Sigmoid colon (tissue), 6 donors: ENCODE measurements at regions not wholly inside any gene's neighbourhood (a gene's known extent, or its start where the extent isn't known, plus 50 kb on each side); places are given as distances from the start of the nearest gene placed in this dataset.

ENCODE experiments used
- DNase-seq: peaks from one replicate; pipeline ENCODE4 v3.0.0-alpha.2; 2019
- H3K27ac ChIP-seq, 4 donors: fragments of 200-600 bp; sonication (generic); one replicate each; pipeline ENCODE4 v1.5.1; 2016 to 2019; ENCODE audit warnings: mild to moderate bottlenecking in 1 of 4
- H3K27me3 ChIP-seq, 3 donors: fragments of 200-600 bp; sonication (generic); one replicate each; pipeline ENCODE4 v1.5.1; 2019; ENCODE audit warnings: mild to moderate bottlenecking in 1 of 3
- H3K36me3 ChIP-seq, 4 donors: fragments of 200-600 bp; sonication (generic); one replicate each; pipeline ENCODE4 v1.5.1; 2016 to 2019
- H3K4me1 ChIP-seq, 4 donors: fragments of 200-600 bp; sonication (generic); one replicate each; pipeline ENCODE4 v1.5.1; 2017 to 2019
- H3K4me3 ChIP-seq, 4 donors: fragments of 200-600 bp; sonication (generic); one replicate each; pipeline ENCODE4 v1.5.1; 2017 to 2019; ENCODE audit warnings: mild to moderate bottlenecking in 2 of 4, moderate library complexity in 1 of 4
- H3K9me3 ChIP-seq, 4 donors: fragments of 200-600 bp in 3 of 4; sonication (generic) in 3 of 4; one replicate each; pipeline versions ENCODE4 v1.5.1 to v1.6.1; 2013 to 2019
- CTCF ChIP-seq, 4 experiments: fragments of 450-650 bp in 3 of 4; fragments of 200-600 bp in 1 of 4; IDR thresholded peaks; one replicate each; pipeline ENCODE4 v1.5.1; 2016 to 2019; ENCODE audit warnings: antibody characterized with exemption in 4 of 4, mild to moderate bottlenecking in 3 of 4, moderate library complexity in 2 of 4
- EP300 ChIP-seq, 4 donors: sonication (generic); formaldehyde crosslinking; IDR thresholded peaks; one replicate each; pipeline ENCODE4 v1.6.1; 2017; ENCODE audit warnings: antibody characterized with exemption in 4 of 4
- POLR2A ChIP-seq, 2 donors: fragments of 450-650 bp; IDR thresholded peaks; one replicate each; pipeline ENCODE4 v1.6.1; 2016; ENCODE audit warnings: antibody characterized with exemption in 2 of 2, mild to moderate bottlenecking in 2 of 2, moderate library complexity in 2 of 2
- POLR2AphosphoS5 ChIP-seq, 4 donors: sonication (generic); formaldehyde crosslinking; IDR thresholded peaks; one replicate each; pipeline ENCODE4 v1.6.1; 2017; ENCODE audit warnings: antibody characterized with exemption in 4 of 4
- WGBS, 2 donors: extraction: QIAGEN DNeasy Blood & Tissue Kit; methylation state at CpG; one replicate each; pipeline ENCODE4 v1.1.7; 2013; 5-methylcytosine and 5-hydroxymethylcytosine counted together
- intact Hi-C: fragments of 100-400 bp; cut with DNase I; formaldehyde crosslinking; loops from one replicate; pipeline ENCODE4 v1.15.1; 2023
- donor health status: healthy with polysubstance abuse.
- donor health status: healthy.

- Histone ChIP-seq H3K9me3 (peaks cover 0 to 2% (median under 1%) of the 10 kb centered on the region in 4 donors), H3K4me1 (no peaks in the 10 kb centered on the region), H3K27ac (no peak overlapping the region), H3K4me3 (no peak overlapping the region), H3K36me3 (no peaks in the 10 kb centered on the region), H3K27me3 (no peaks in the 10 kb centered on the region)
- 87 to 91% methylated on average over 3 of the region's 3 CpGs for WGBS, 2 donors
- intact Hi-C loops: no loop called here
- TF ChIP-seq EP300 (IDR thresholded peaks at IDR 0.05) (no peak), CTCF (IDR thresholded peaks at IDR 0.05) (no peak), POLR2A (IDR thresholded peaks at IDR 0.05) (no peak), POLR2AphosphoS5 (IDR thresholded peaks at IDR 0.05) (no peak)
- no peak for DNase-seq
These were observed 419.6 kb upstream of the CPEB2 start for GRCh38 chr4:14582677-14583076.

GRCh38 chr4:14583331-14583730 is 418.9 kb upstream of the CPEB2 start:
- DNase-seq: no peak
- Histone ChIP-seq H3K36me3 (no peaks in the 10 kb centered on the region), H3K4me1 (no peaks in the 10 kb centered on the region), H3K4me3 (no peak overlapping the region), H3K27ac (no peak overlapping the region), H3K9me3 (peaks cover 0 to 2% (median under 1%) of the 10 kb centered on the region in 4 donors), H3K27me3 (no peaks in the 10 kb centered on the region)
- TF ChIP-seq POLR2A (IDR thresholded peaks at IDR 0.05) (no peak), CTCF (IDR thresholded peaks at IDR 0.05) (no peak), EP300 (IDR thresholded peaks at IDR 0.05) (no peak), POLR2AphosphoS5 (IDR thresholded peaks at IDR 0.05) (no peak)
- intact Hi-C loops: no loop called here
- 60 to 72% methylated on average over 2 of the region's 2 CpGs for WGBS, 2 donors

- peaks cover 0 to 2% (median 0%) of the 10 kb centered on the region in 4 donors for H3K9me3 ChIP-seq
- no peak overlapping the region for H3K4me3 ChIP-seq
- no peaks in the 10 kb centered on the region for H3K27me3 ChIP-seq
- TF ChIP-seq POLR2AphosphoS5 (IDR thresholded peaks at IDR 0.05): no peak
- no peak for TF ChIP-seq EP300 (IDR thresholded peaks at IDR 0.05)
- no peak for TF ChIP-seq CTCF (IDR thresholded peaks at IDR 0.05)
- no peak for TF ChIP-seq POLR2A (IDR thresholded peaks at IDR 0.05)
- H3K4me1 ChIP-seq: no peaks in the 10 kb centered on the region
- H3K36me3 ChIP-seq: no peaks in the 10 kb centered on the region
- intact Hi-C loops: no loop called here
- 87 to 93% methylated on average over 7 of the region's 7 CpGs for WGBS, 2 donors
- no peak for DNase-seq
- H3K27ac ChIP-seq: no peak overlapping the region
These were observed 418.5 kb upstream of the CPEB2 start for GRCh38 chr4:14583752-14584151.

GRCh38 chr4:14592950-14593349 is 409.3 kb upstream of the CPEB2 start:
- Histone ChIP-seq H3K9me3 (no peaks in the 10 kb centered on the region), H3K27ac (no peak overlapping the region), H3K4me1 (no peaks in the 10 kb centered on the region), H3K4me3 (no peak overlapping the region), H3K36me3 (no peaks in the 10 kb centered on the region), H3K27me3 (no peaks in the 10 kb centered on the region)
- TF ChIP-seq EP300 (IDR thresholded peaks at IDR 0.05): no peak
- no peak for TF ChIP-seq POLR2A (IDR thresholded peaks at IDR 0.05)
- TF ChIP-seq CTCF (IDR thresholded peaks at IDR 0.05): no peak
- no peak for TF ChIP-seq POLR2AphosphoS5 (IDR thresholded peaks at IDR 0.05)
- WGBS, 2 donors: 75 to 93% methylated on average over 2 of the region's 2 CpGs
- intact Hi-C loops: no loop called here
- DNase-seq: no peak

- Histone ChIP-seq H3K4me1 (no peaks in the 10 kb centered on the region), H3K9me3 (no peaks in the 10 kb centered on the region), H3K27me3 (no peaks in the 10 kb centered on the region), H3K36me3 (no peaks in the 10 kb centered on the region), H3K4me3 (no peak overlapping the region), H3K27ac (no peak overlapping the region)
- DNase-seq: no peak
- TF ChIP-seq EP300 (IDR thresholded peaks at IDR 0.05): no peak
- TF ChIP-seq CTCF (IDR thresholded peaks at IDR 0.05): no peak
- no peak for TF ChIP-seq POLR2AphosphoS5 (IDR thresholded peaks at IDR 0.05)
- TF ChIP-seq POLR2A (IDR thresholded peaks at IDR 0.05): no peak
- intact Hi-C loops: no loop called here
- 35 to 39% methylated on average over 4 of the region's 4 CpGs for WGBS, 2 donors
These were observed 406.3 kb upstream of the CPEB2 start for GRCh38 chr4:14596028-14596427.
